Gastrocnemius medialis (tissue), 4 donors: ENCODE measurements at regions not wholly inside any gene's neighbourhood (a gene's known extent, or its start where the extent isn't known, plus 50 kb on each side); places are given as distances from the start of the nearest gene placed in this dataset.

Source experiments
- CTCF ChIP-seq, 5 experiments: fragments of 450-650 bp in 3 of 5; fragments of 200-600 bp in 2 of 5; sonication (generic) in 2 of 5; IDR thresholded peaks in 4 of 5; conservative IDR thresholded peaks in 1 of 5; 1 replicate in 4 of 5; 2 replicates in 1 of 5; pipeline ENCODE4 v1.5.1; 2016 to 2019; ENCODE audit warnings: antibody characterized with exemption in 5 of 5, mild to moderate bottlenecking in 3 of 5, moderate library complexity in 3 of 5
- POLR2A ChIP-seq, 2 donors: fragments of 450-650 bp; IDR thresholded peaks; one replicate each; pipeline ENCODE4 v1.6.1; 2017; ENCODE audit warnings: antibody characterized with exemption in 2 of 2, mild to moderate bottlenecking in 2 of 2, moderate library complexity in 2 of 2

GRCh38 chr12:97222391-97222790 lies 240.2 kb upstream of the RMST start:
- TF ChIP-seq CTCF (IDR thresholded peaks at IDR 0.05 in 4 of 5, conservative IDR thresholded peaks at IDR 0.05 in 1 of 5) (no peak), POLR2A (IDR thresholded peaks at IDR 0.05) (no peak)
